Natural killer cell (primary cell): ENCODE measurements at regions not wholly inside any gene's neighbourhood (a gene's known extent, or its start where the extent isn't known, plus 50 kb on each side); places are given as distances from the start of the nearest gene placed in this dataset.

ENCODE experiments used
- ATAC-seq, 3 donors: fragments of 150-1000 bp in 2 of 3; fragments of 200-7000 bp in 1 of 3; cut with Tn5 transposase; 1 replicate in 1 of 3; 2 replicates in 2 of 3; pipeline ENCODE4 v1.10.0; 2021; ENCODE audit warnings: mild to moderate bottlenecking in 2 of 3, moderate library complexity in 2 of 3
- DNase-seq, 2 donors: peaks; one replicate each; pipeline versions ENCODE4 v3.0.0 to v3.0.0-alpha.2; 2013 to 2021; ENCODE audit warnings: mixed read lengths in 1 of 2
- H3K27ac ChIP-seq: one replicate; pipeline ENCODE4 v1.5.1; 2013; ENCODE audit warnings: mild to moderate bottlenecking, low read length
- H3K27me3 ChIP-seq: one replicate; pipeline ENCODE4 v1.6.1; 2013; ENCODE audit warnings: low read length; ENCODE audit not compliant: control insufficient read depth, insufficient read depth
- H3K36me3 ChIP-seq: one replicate; pipeline ENCODE4 v1.6.1; 2013; ENCODE audit warnings: low read length; ENCODE audit not compliant: control insufficient read depth, insufficient read depth
- H3K4me1 ChIP-seq: one replicate; pipeline ENCODE4 v1.6.1; 2013; ENCODE audit warnings: low read length; ENCODE audit not compliant: control insufficient read depth, insufficient read depth
- H3K4me3 ChIP-seq: one replicate; pipeline ENCODE4 v1.5.1; 2013; ENCODE audit warnings: low read length
- H3K9me3 ChIP-seq: one replicate; pipeline ENCODE4 v1.6.1; 2013; ENCODE audit warnings: low read length; ENCODE audit not compliant: control insufficient read depth, insufficient read depth
- H3K27ac Mint-ChIP-seq, 2 donors: one replicate each; pipeline ENCODE4 v1.8.0; 2022; ENCODE audit warnings: mild to moderate bottlenecking in 2 of 2, mixed read lengths in 2 of 2, moderate library complexity in 1 of 2
- H3K27me3 Mint-ChIP-seq, 2 donors: one replicate each; pipeline ENCODE4 v1.8.0; 2022; ENCODE audit warnings: low read depth in 2 of 2, mixed read lengths in 2 of 2
- H3K36me3 Mint-ChIP-seq: one replicate; pipeline ENCODE4 v1.8.0; 2022; ENCODE audit warnings: mixed read lengths
- H3K4me1 Mint-ChIP-seq, 2 donors: one replicate each; pipeline ENCODE4 v1.8.0; 2022; ENCODE audit warnings: mixed read lengths in 2 of 2
- H3K4me3 Mint-ChIP-seq: one replicate; pipeline ENCODE4 v1.8.0; 2022; ENCODE audit warnings: mild to moderate bottlenecking, moderate library complexity, mixed read lengths
- H3K9me3 Mint-ChIP-seq, 2 donors: one replicate each; pipeline ENCODE4 v1.8.0; 2022; ENCODE audit warnings: mixed read lengths in 2 of 2
- CTCF ChIP-seq: fragments of 200-600 bp; IDR thresholded peaks from one replicate; pipeline ENCODE4 v1.8.0; 2022; ENCODE audit warnings: antibody characterized with exemption
- WGBS: methylation state at CpG from one replicate; pipeline ENCODE4 v1.1.7; 2013; ENCODE audit warnings: missing lambda C conversion rate; ENCODE audit not compliant: insufficient coverage; 5-methylcytosine and 5-hydroxymethylcytosine counted together
- intact Hi-C: fragments of 100-400 bp; cut with micrococcal nuclease; formaldehyde crosslinking; loops from one replicate; pipeline ENCODE4 v1.14.2; 2022

GRCh38 chr2:172276961-172277360 lies 150.4 kb upstream of the ITGA6 start:
- ATAC-seq (no peak), DNase-seq (no peak)
- Histone ChIP-seq H3K27ac (no peak overlapping the region), H3K4me1 (no peaks in the 10 kb centered on the region), H3K9me3 (peaks cover 5% of the 10 kb centered on the region), H3K36me3 (no peaks in the 10 kb centered on the region), H3K27me3 (no peaks in the 10 kb centered on the region), H3K4me3 (no peak overlapping the region)
- peaks cover 0 to 11% of the 10 kb centered on the region in 2 donors for H3K27me3 Mint-ChIP-seq
- intact Hi-C loops = no loop called here
- H3K9me3 Mint-ChIP-seq = no peaks in the 10 kb centered on the region
- no peak overlapping the region for H3K4me3 Mint-ChIP-seq
- H3K36me3 Mint-ChIP-seq = peaks cover 13% of the 10 kb centered on the region
- no peak overlapping the region for H3K27ac Mint-ChIP-seq
- no peak for TF ChIP-seq CTCF
- H3K4me1 Mint-ChIP-seq = no peaks in the 10 kb centered on the region

- Mint-ChIP-seq H3K27ac (no peak overlapping the region), H3K27me3 (peaks cover 0 to 13% of the 10 kb centered on the region in 2 donors), H3K9me3 (no peaks in the 10 kb centered on the region), H3K36me3 (peaks cover 13% of the 10 kb centered on the region), H3K4me1 (peaks cover 0 to 4% of the 10 kb centered on the region in 2 donors), H3K4me3 (no peak overlapping the region)
- DNase-seq = no peak
- H3K36me3 ChIP-seq = no peaks in the 10 kb centered on the region
- H3K4me1 ChIP-seq = no peaks in the 10 kb centered on the region
- WGBS = 49% methylated on average over 6 of the region's 6 CpGs
- H3K9me3 ChIP-seq = peaks cover 5% of the 10 kb centered on the region
- ATAC-seq = no peak
- no peaks in the 10 kb centered on the region for H3K27me3 ChIP-seq
- no peak overlapping the region for H3K27ac ChIP-seq
- TF ChIP-seq CTCF = no peak
- H3K4me3 ChIP-seq = no peak overlapping the region
- intact Hi-C loops = no loop called here
Measured at GRCh38 chr2:172278667-172279066, 148.7 kb upstream of the ITGA6 start.

DNA sequence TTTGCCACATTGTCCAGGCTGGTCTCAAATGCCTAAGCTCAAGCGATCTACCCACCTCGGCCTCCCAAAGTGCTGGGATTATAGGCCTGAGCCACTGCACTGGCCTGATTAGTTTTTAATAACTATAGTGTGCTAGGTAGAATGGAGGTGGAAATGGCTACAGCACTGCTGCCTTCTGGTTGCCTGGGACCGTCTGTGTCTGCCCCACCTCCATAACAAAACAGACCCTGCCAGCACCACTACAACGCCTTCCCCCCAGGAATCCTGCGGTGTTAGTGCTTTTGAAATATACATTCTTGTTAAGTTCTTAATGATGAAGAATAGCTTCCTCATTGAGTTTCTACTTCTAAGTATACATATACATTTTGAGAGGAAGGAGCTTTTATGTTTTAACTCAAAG lies 148.2 kb upstream of the ITGA6 start:
- no peak overlapping the region for H3K27ac ChIP-seq
- TF ChIP-seq CTCF = no peak
- no peaks in the 10 kb centered on the region for H3K27me3 ChIP-seq
- H3K9me3 Mint-ChIP-seq = no peaks in the 10 kb centered on the region
- no peak for DNase-seq
- H3K9me3 ChIP-seq = peaks cover 5% of the 10 kb centered on the region
- peaks cover 0 to 13% of the 10 kb centered on the region in 2 donors for H3K27me3 Mint-ChIP-seq
- peaks cover 13% of the 10 kb centered on the region for H3K36me3 Mint-ChIP-seq
- no peak overlapping the region for H3K27ac Mint-ChIP-seq
- intact Hi-C loops = no loop called here
- H3K4me3 ChIP-seq = no peak overlapping the region
- no peaks in the 10 kb centered on the region for H3K4me1 ChIP-seq
- no peak for ATAC-seq
- no peak overlapping the region for H3K4me3 Mint-ChIP-seq
- WGBS = 94% methylated on average over 2 of the region's 5 CpGs
- H3K36me3 ChIP-seq = no peaks in the 10 kb centered on the region
- peaks cover 0 to 4% of the 10 kb centered on the region in 2 donors for H3K4me1 Mint-ChIP-seq

- ATAC-seq (no peak), DNase-seq (no peak)
- Mint-ChIP-seq H3K4me3 (no peak overlapping the region), H3K36me3 (peaks cover 13% of the 10 kb centered on the region), H3K4me1 (peaks cover 0 to 4% of the 10 kb centered on the region in 2 donors), H3K9me3 (no peaks in the 10 kb centered on the region), H3K27ac (no peak overlapping the region), H3K27me3 (peaks cover 0 to 13% of the 10 kb centered on the region in 2 donors)
- no peak for TF ChIP-seq CTCF
- H3K27me3 ChIP-seq = no peaks in the 10 kb centered on the region
- H3K27ac ChIP-seq = no peak overlapping the region
- intact Hi-C loops = no loop called here
- no peak overlapping the region for H3K4me3 ChIP-seq
- H3K36me3 ChIP-seq = no peaks in the 10 kb centered on the region
- no peaks in the 10 kb centered on the region for H3K4me1 ChIP-seq
- H3K9me3 ChIP-seq = peaks cover 5% of the 10 kb centered on the region
Measured at GRCh38 chr2:172279813-172280212, 147.6 kb upstream of the ITGA6 start.
